GM21526 (cell line): ENCODE measurements at regions not wholly inside any gene's neighbourhood (a gene's known extent, or its start where the extent isn't known, plus 50 kb on each side); places are given as distances from the start of the nearest gene placed in this dataset.
"Not testable (repeated sequence)": the region's sequence is repeated elsewhere in the genome, so short reads cannot be mapped to it uniquely, and the experiment has no call there.

Source experiments
- ATAC-seq: cut with Tn5 transposase; IDR thresholded peaks from one replicate; pipeline ENCODE4 v1.9.1; 2021; ENCODE audit warnings: moderate library complexity; ENCODE audit not compliant: unreplicated experiment, low FRiP score

- ATAC-seq: not testable (repeated sequence)
Measured at GRCh38 chr2:122038816-122039215, 283.4 kb downstream of the TSN start.

GRCh38 chr2:122041455-122041854, 286.0 kb downstream of the TSN start:
- no peak for ATAC-seq

GRCh38 chr2:122051659-122052058, 296.2 kb downstream of the TSN start:
- not testable (repeated sequence) for ATAC-seq

GRCh38 chr2:122055521-122055931, 300.1 kb downstream of the TSN start:
- ATAC-seq: no peak

DNA sequence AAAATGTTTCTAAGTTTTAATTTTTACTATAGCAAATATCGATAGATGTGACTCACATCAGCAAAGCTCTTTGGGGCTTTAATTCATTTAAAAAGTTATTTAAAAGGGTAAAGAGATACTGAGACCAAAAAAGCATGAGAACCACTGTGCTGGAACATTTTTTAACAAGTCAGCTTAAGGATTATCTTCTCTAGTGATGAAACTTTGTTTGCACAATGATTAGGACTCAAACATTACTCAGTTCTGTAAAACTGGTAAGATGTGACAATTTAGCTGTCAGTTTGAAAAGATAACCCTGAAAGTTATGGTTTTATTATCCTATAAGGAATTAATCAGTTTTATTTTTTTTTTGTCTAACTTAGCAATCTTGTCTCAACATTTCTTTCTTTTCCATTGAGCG, 301.4 kb downstream of the TSN start:
- no peak for ATAC-seq

DNA sequence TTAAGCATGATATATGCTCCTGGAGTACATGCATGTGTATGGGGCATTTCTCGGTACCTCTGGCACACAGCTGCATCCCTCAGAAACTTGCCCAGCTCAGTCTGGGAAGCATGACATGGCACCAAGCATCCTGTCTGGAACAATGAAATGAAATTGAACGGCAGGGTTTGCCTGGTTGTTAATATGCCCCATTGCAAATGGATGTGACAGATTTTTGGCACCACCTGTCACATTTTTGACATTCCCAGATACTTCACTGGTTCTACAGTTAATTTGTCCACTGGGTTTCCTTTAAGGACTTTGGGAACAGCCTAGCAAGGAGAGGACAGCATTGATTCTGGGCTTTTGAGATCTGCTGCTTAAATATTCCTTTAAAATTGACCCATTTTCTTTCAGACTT, 305.8 kb downstream of the TSN start:
- ATAC-seq: no peak

DNA sequence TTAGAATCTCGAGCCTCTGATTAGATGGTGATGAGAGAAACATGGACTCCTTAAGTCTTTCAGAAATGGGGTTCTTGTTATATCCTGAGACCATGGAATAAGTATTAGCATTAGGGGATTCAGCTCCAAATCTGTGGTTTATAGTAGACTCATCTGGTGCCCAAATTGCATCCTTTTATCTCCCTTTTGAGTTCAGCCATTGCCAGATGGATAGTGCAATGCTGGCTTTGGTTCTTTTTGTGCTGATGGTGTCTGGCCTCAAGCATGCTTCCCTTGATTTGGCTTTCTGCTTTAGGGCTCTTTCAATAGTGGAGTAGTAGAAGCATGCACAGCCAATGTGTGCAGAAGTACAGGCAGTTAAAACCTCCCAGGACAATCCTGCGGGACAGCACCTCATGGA, 306.4 kb downstream of the TSN start:
- ATAC-seq: no peak

GRCh38 chr2:122062506-122062905, 307.1 kb downstream of the TSN start:
- no peak for ATAC-seq

- ATAC-seq: no peak
Measured at GRCh38 chr2:122063716-122064115, 308.3 kb downstream of the TSN start.

GRCh38 chr2:122070241-122070731, 314.8 kb downstream of the TSN start:
- no peak for ATAC-seq

GRCh38 chr2:122072666-122073065, 317.2 kb downstream of the TSN start:
- no peak for ATAC-seq

GRCh38 chr2:122074201-122074600, 318.8 kb downstream of the TSN start:
- no peak for ATAC-seq

DNA sequence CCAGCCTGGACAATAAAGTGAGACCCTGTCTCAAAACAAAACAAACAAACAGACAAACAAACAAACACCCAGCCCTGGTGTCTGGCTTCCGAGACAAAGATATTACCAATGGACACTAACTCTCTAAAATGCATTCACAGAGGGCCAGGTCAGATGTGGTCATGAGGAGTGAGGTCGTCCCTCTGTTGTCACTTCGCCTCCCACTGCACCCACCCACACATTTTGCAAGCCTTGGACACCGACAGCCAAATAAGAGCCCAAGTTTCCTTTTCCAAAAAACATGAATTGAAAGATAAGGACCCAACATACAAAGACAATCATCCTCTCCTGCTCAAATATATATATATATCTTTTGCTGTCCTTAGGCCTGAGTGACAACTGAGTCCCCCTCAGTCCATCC, 319.9 kb downstream of the TSN start:
- ATAC-seq: no peak

DNA sequence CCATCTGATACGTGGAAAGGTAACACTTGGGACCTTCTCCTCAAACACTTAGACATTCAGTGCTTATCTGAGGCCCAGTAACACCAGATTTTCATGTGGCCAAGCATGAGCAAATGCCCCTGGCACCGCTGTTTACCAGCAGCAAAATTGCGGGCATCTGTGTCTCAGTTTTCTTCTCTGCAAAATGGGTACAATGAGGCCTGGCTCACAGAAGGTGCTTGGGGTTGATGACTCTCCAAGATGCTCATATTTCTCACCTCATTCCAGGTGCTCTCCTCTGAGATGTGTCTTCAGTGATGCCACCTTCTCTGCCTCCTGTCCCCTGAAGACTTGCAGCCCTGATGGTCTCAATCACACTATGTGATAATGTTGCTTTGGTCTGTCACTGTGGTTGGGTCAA, 321.7 kb downstream of the TSN start:
- no peak for ATAC-seq

DNA sequence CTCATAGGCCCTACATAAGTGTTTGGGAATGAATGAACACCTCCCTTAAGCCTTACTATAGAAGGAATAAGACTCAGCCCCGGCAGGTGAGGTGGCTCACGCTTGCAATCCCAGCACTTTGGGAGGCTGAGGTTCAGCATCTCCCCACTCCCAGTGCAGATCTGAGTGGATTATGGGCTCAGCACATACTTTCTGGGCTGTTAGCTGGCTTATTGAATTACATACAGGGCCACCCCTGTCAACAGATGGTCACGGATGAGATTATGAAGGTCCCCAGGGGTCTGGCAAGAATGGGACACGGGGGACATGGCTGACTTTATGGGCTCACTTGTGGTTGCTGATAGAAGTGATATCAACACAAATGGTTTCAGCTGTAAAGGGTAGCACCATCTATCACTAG, 322.3 kb downstream of the TSN start:
- ATAC-seq: no peak

GRCh38 chr2:122078451-122078850, 323.0 kb downstream of the TSN start:
- no peak for ATAC-seq

DNA sequence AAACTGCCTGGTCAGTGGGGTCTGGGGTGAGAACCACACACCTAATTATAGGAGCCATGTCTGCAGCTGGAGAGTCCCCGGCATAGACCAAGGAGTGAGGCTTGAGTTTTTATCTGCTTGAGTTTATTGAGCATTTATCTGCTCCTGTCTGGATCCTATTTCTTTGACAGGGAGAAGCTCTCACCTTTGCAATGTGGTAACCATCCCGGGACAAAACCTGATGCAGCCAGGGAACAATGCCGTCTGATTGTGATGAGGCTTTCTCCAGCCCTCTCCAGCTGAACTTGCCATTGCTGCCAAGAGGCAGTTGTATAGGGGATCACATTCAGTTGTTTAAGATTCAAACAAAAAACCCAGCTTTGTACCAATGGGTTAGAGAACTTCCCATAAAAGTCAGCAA, 324.4 kb downstream of the TSN start:
- ATAC-seq: no peak

- ATAC-seq: no peak
Measured at GRCh38 chr2:122080316-122080715, 324.9 kb downstream of the TSN start.

- ATAC-seq: no peak
Measured at GRCh38 chr2:122080871-122081270, 325.4 kb downstream of the TSN start.

- no peak for ATAC-seq
Measured at GRCh38 chr2:122081751-122082150, 326.3 kb downstream of the TSN start.

DNA sequence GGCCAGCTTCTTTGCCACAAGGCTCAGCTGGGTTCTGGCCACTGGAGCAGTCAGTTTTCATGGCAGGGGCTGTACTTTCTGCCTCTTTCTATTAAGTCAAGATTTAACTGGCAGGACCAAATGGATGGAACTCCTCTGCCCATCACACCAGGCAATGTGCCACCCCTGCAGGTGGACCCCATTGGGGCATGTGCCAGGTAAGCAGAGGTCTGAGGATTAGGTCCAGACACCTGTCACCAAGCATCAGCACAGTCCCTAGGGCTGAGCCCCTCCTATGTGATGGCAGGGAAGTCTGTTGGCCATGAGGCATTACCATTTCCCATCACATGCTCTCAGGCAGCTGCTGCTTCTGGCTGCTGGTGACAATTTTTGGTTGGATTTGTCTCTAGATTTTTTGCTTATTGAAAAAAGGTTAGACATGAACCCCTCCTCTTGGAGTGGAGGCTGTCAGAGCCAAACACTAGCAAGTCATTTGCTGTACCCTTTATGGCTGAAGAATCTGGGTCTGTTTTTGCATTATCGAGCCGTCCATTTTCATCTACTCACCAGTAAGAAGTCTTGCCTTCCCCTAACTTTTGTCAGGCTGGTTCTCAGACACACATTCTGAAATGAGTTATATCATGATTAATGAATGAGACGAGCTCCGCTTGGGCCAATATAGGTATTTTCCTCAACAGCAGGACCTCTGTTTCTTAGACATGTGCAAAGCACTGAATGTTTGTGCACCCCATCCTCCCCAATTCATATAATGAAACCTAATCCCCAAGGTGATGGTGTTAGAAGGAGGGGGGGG, 328.0 kb downstream of the TSN start:
- ATAC-seq: no peak

DNA sequence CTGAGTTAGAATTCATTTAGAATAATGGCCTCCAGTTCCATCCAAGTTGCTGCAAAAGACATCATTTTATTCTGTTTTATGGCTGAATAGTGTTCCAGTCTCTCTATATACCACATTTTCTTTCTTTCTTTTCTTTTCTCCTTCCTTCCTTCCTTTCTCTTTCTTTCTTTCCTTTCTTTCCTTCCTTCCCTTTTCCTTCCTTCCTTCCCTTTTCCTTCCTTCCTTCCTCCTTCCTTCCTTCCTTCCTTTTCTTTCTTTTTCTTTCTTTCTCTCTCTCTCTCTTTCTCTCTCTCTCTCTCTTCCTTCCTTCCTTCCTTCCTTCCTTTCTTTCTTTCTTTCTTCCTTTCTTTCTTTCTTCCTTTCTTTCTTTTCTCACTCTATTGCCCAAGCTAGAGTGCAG, 330.2 kb downstream of the TSN start:
- not testable (repeated sequence) for ATAC-seq

DNA sequence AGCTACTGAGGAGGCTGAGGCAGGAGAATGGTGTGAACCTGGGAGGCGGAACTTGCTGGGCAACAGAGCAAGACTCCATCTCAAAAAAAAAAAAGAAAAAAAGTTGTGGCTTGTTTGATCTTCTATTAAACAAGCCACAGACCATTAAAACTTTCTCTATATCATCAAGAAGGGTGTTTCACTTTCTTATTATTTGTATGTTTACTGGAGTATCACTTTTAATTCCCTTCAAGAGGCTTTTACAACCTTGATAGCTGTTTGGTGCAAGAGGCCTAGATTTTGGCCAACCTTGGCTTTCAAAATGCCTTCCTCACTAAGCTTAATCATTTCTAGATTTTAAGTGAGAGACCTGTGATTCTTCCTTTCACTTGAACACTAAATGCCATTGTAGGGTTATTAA, 339.1 kb downstream of the TSN start:
- no peak for ATAC-seq
